ENCODE measurements at regions not wholly inside any gene's neighbourhood (a gene's known extent, or its start where the extent isn't known, plus 50 kb on each side); places are given as distances from the start of the nearest gene placed in this dataset.

DNA sequence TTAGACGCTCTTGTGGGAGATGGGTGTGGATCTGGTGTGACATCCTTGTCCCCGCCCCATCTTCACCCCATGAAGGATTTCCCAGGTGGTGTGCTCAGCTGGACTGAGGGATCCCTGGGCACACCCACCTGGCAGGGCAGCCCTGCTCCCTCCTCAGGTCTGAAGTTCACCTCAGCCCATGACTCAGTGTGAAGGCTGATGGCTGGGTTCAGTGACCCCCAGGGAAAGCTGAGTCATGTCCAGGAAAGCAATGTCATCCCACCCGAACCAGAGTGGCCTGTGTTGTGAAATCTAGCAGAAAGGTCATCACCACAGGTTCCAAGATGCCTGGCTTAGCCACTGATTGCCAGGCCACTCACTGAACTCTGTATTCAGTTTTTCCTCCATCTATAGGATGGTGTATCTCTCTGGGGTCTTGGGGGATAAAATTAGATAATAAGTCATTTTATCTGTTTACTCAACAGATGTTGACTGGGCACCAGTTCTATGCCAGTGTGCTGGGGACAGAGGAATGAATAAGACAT is 97.7 kb upstream of the JUN start:
- Histone ChIP-seq H4K5ac (ENCODE audit: insufficient read length, low read depth, low read length) (no peak overlapping the region), H2AK5ac (ENCODE audit: low read depth, low read length) (no peak overlapping the region), H3K27me3 (replicated peaks in 1 of 4; ENCODE audit: control insufficient read depth in 3 of 4, extremely low read depth in 1 of 4, insufficient read depth in 3 of 4, low read length in 3 of 4) (no peaks in the 10 kb centered on the region), H3K36me3 (ENCODE audit: control insufficient read depth in 2 of 4, insufficient read depth in 4 of 4, low read length in 3 of 4) (no peaks in the 10 kb centered on the region), H3K14ac (ENCODE audit: insufficient read length) (no peak overlapping the region), H2BK15ac (ENCODE audit: low read length) (no peak overlapping the region), H3K4me1 (replicated peaks in 1 of 4; ENCODE audit: control insufficient read depth in 3 of 4, insufficient read depth in 4 of 4, low read length in 3 of 4) (no peaks in the 10 kb centered on the region), H4K91ac (replicated peaks; ENCODE audit: insufficient read length, low read length) (peak overlapping the region; percentile 3), H4K20me1 (replicated peaks in 1 of 2; ENCODE audit: control insufficient read depth in 1 of 2, insufficient read depth in 2 of 2, low read length in 2 of 2) (no peaks in the 10 kb centered on the region), H2BK5ac (ENCODE audit: low read depth, low read length) (no peak overlapping the region), H3K4ac (replicated peaks; ENCODE audit: insufficient read length, low read depth, low read length) (no peak overlapping the region), H2AFZ (ENCODE audit: low read length) (no peak overlapping the region), H3K23me2 (ENCODE audit: low read depth, low read length) (no peaks in the 10 kb centered on the region), H3K4me3 (ENCODE audit: extremely low read depth in 1 of 4, insufficient read depth in 2 of 4, low read depth in 3 of 4, low read length in 4 of 4) (no peak overlapping the region), H3K56ac (replicated peaks; ENCODE audit: insufficient read length, low read depth, low read length) (no peak overlapping the region), H3K27ac (ENCODE audit: low read depth, low read length) (no peak overlapping the region), H2BK20ac (ENCODE audit: low read length) (0 out of 2 replicates have a peak overlapping the region, but pooled peaks have one; percentile 40), H2BK120ac (replicated peaks; ENCODE audit: low read depth, low read length) (no peak overlapping the region), H3K18ac (ENCODE audit: extremely low read depth, low read length) (no peak overlapping the region), H3K23ac (ENCODE audit: insufficient read length) (no peak overlapping the region), H3K9me3 (ENCODE audit: insufficient read depth in 2 of 2, low read depth in 1 of 2, low read length in 1 of 2) (no peaks in the 10 kb centered on the region), H3K9ac (replicated peaks in 1 of 4; ENCODE audit: extremely low read depth in 1 of 4, low read depth in 3 of 4, low read length in 3 of 4) (no peak overlapping the region), H3K4me2 (ENCODE audit: insufficient read depth in 1 of 2, low read depth in 2 of 2, low read length in 2 of 2) (no peak overlapping the region), H3K79me2 (ENCODE audit: control insufficient read depth in 1 of 2, insufficient read depth in 2 of 2, low read length in 2 of 2) (no peaks in the 10 kb centered on the region), H4K8ac (ENCODE audit: extremely low read depth, insufficient read depth, low read length) (no peak overlapping the region; the same call in 1 of the 2 replicates), H3K79me1 (ENCODE audit: low read depth, low read length) (no peaks in the 10 kb centered on the region), H2BK12ac (ENCODE audit: low read depth, low read length) (no peak overlapping the region)
- ChIA-PET POLR2A (ENCODE audit: partially characterized antibody) (no interaction called here), CTCF (ENCODE audit: partially characterized antibody) (interaction anchor here (0.5 kb wide), 1 partner anchor 36 kb away, joined by 3 read pairs; no protein-coding TSS in a partner anchor)
- no peak for FAIRE-seq
- 87% methylated on average over 3 of the region's 3 CpGs; no CpG with 5 or more reads in 1 of the 2 experiments for WGBS, 2 experiments (ENCODE audit: extremely low coverage in 1 of 2, insufficient coverage in 1 of 2, insufficient read length in 1 of 2, insufficient replicate concordance in 2 of 2, low coverage in 1 of 2, low lambda C conversion rate in 2 of 2, missing lambda C conversion rate in 1 of 2)
- TF ChIP-seq BACH1 (IDR thresholded peaks at IDR 0.05; ENCODE audit: low read length) (peak; percentile 58), NANOG (IDR thresholded peaks at IDR 0.05; ENCODE audit: insufficient read depth, low read depth, low read length, poor library complexity, severe bottlenecking) (no peak)
- DNase-seq (ENCODE audit: low read depth in 1 of 2, low spot score in 2 of 2): no peak

All from H1 (cell line).